ENCODE measurements at regions not wholly inside any gene's neighbourhood (a gene's known extent, or its start where the extent isn't known, plus 50 kb on each side); places are given as distances from the start of the nearest gene placed in this dataset.
"Not testable (repeated sequence)": the region's sequence is repeated elsewhere in the genome, so short reads cannot be mapped to it uniquely, and the experiment has no call there.

GRCh38 chr3:195669310-195669709 is 51.5 kb upstream of the MUC20 start:
- not testable (repeated sequence) for DNase-seq (ENCODE audit: low spot score); H3K4me3 ChIP-seq; H3K27ac ChIP-seq

GRCh38 chr3:195668131-195668766 is 52.5 kb upstream of the MUC20 start:
- H3K4me3 ChIP-seq; H3K27ac ChIP-seq; DNase-seq (ENCODE audit: low spot score): not testable (repeated sequence)

GRCh38 chr3:195665311-195665710 is 55.5 kb upstream of the MUC20 start:
- DNase-seq (ENCODE audit: low spot score); H3K4me3 ChIP-seq: not testable (repeated sequence)

GRCh38 chr3:195664131-195664530 is 56.6 kb upstream of the MUC20 start:
- not testable (repeated sequence) for DNase-seq (ENCODE audit: low spot score); H3K4me3 ChIP-seq; H3K27ac ChIP-seq

More at GRCh38 chr3:195665311-195665710, 55.5 kb upstream of the MUC20 start:
- H3K27ac ChIP-seq: not testable (repeated sequence)

- DNase-seq (ENCODE audit: low spot score); H3K27ac ChIP-seq: not testable (repeated sequence)
- peak overlapping the region; percentile 88 for H3K4me3 ChIP-seq
These were observed 61.6 kb upstream of the MUC20 start for GRCh38 chr3:195659136-195659533.

GRCh38 chr3:195658381-195659135 is 62.2 kb upstream of the MUC20 start:
- H3K27ac ChIP-seq: peak overlapping the region in 1 of 2 donors; percentile 90
- H3K4me3 ChIP-seq: peak overlapping the region; percentile 88
- DNase-seq (ENCODE audit: low spot score): not testable (repeated sequence)

- Histone ChIP-seq H3K4me3 (peak overlapping the region; percentile 88), H3K27ac (peak overlapping the region; percentile 70 to 90)
- DNase-seq (ENCODE audit: low spot score): peak; percentile 70
These were observed 63.1 kb upstream of the MUC20 start for GRCh38 chr3:195657475-195658372.

- not testable (repeated sequence) for H3K4me3 ChIP-seq, H3K27ac ChIP-seq
- DNase-seq (ENCODE audit: low spot score): peak; percentile 56
These were observed 64.7 kb upstream of the MUC20 start for GRCh38 chr3:195656091-195656490.

GRCh38 chr3:195654746-195655145 is 66.0 kb upstream of the MUC20 start:
- DNase-seq (ENCODE audit: low spot score): peak; percentile 19
- not testable (repeated sequence) for H3K4me3 ChIP-seq, H3K27ac ChIP-seq

- H3K27ac ChIP-seq, H3K4me3 ChIP-seq: not testable (repeated sequence)
- peak; percentile 26 for DNase-seq (ENCODE audit: low spot score)
These were observed 66.6 kb upstream of the MUC20 start for GRCh38 chr3:195654138-195654537.

- not testable (repeated sequence) for H3K27ac ChIP-seq, H3K4me3 ChIP-seq
- peak; percentile 38 for DNase-seq (ENCODE audit: low spot score)
These were observed 67.1 kb upstream of the MUC20 start for GRCh38 chr3:195653641-195654040.

GRCh38 chr3:195647912-195648702 is 64.4 kb upstream of the APOD start:
- DNase-seq (ENCODE audit: low spot score): peak; percentile 17
- H3K27ac ChIP-seq, H3K4me3 ChIP-seq: not testable (repeated sequence)

GRCh38 chr3:195645872-195646271 is 62.1 kb upstream of the APOD start:
- not testable (repeated sequence) for H3K4me3 ChIP-seq; H3K27ac ChIP-seq; DNase-seq (ENCODE audit: low spot score)

- DNase-seq (ENCODE audit: low spot score): peak; percentile 38
- H3K4me3 ChIP-seq, H3K27ac ChIP-seq: not testable (repeated sequence)
These were observed 59.5 kb upstream of the APOD start for GRCh38 chr3:195643245-195643644.

GRCh38 chr3:195642311-195642710 is 58.6 kb upstream of the APOD start:
- DNase-seq (ENCODE audit: low spot score): peak; percentile 1
- not testable (repeated sequence) for H3K27ac ChIP-seq, H3K4me3 ChIP-seq

- not testable (repeated sequence) for H3K4me3 ChIP-seq, H3K27ac ChIP-seq
- DNase-seq (ENCODE audit: low spot score): peak; percentile 29
These were observed 54.7 kb upstream of the APOD start for GRCh38 chr3:195638456-195638855.

GRCh38 chr3:195637473-195638233 is 53.9 kb upstream of the APOD start:
- H3K27ac ChIP-seq; DNase-seq (ENCODE audit: low spot score); H3K4me3 ChIP-seq: not testable (repeated sequence)

- H3K27ac ChIP-seq: not testable (repeated sequence)
These were observed 53.3 kb upstream of the APOD start for GRCh38 chr3:195637011-195637410.

More at GRCh38 chr3:195637011-195637410, 53.3 kb upstream of the APOD start:
- DNase-seq (ENCODE audit: low spot score); H3K4me3 ChIP-seq: not testable (repeated sequence)
